GM10266 (cell line): ENCODE measurements at regions not wholly inside any gene's neighbourhood (a gene's known extent, or its start where the extent isn't known, plus 50 kb on each side); places are given as distances from the start of the nearest gene placed in this dataset.

Experiments
- DNase-seq: peaks from one replicate; pipeline ENCODE4 v3.0.0; 2012; ENCODE audit errors: extremely low spot score
- CTCF ChIP-seq: IDR thresholded peaks from 2 replicates; pipeline ENCODE4 v1.5.1; 2012; ENCODE audit warnings: mild to moderate bottlenecking, low read depth; ENCODE audit not compliant: control insufficient read depth, insufficient read depth; ENCODE audit errors: missing control alignments

GRCh38 chr1:65527707-65528503, 107.4 kb downstream of the LEPR start:
- DNase-seq: no peak
- TF ChIP-seq CTCF: no peak

- no peak for DNase-seq
- no peak for TF ChIP-seq CTCF
Observed at GRCh38 chr1:65531972-65532570, 111.6 kb downstream of the LEPR start.

GRCh38 chr1:65535981-65536380, 115.5 kb downstream of the LEPR start:
- DNase-seq: no peak
- TF ChIP-seq CTCF: no peak

- DNase-seq: no peak
- TF ChIP-seq CTCF: no peak
Observed at GRCh38 chr1:65538086-65538485, 117.6 kb downstream of the LEPR start.

- TF ChIP-seq CTCF: no peak
- DNase-seq: no peak
Observed at GRCh38 chr1:65538664-65539063, 118.2 kb downstream of the LEPR start.

GRCh38 chr1:65539266-65540131, 119.0 kb downstream of the LEPR start:
- no peak for DNase-seq
- no peak for TF ChIP-seq CTCF

- TF ChIP-seq CTCF: no peak
- no peak for DNase-seq
Observed at GRCh38 chr1:65541161-65541560, 120.7 kb downstream of the LEPR start.
